Fibroblast of lung (primary cell): ENCODE measurements at regions not wholly inside any gene's neighbourhood (a gene's known extent, or its start where the extent isn't known, plus 50 kb on each side); places are given as distances from the start of the nearest gene placed in this dataset.

Source experiments
- DNase-seq, 2 donors: peaks; one replicate each; pipeline versions ENCODE4 v3.0.0 to v3.0.0-alpha.2; 2010; ENCODE audit warnings: low read depth in 2 of 2
- H2AFZ ChIP-seq: 2 replicates; pipeline ENCODE4 v1.5.1; 2012; ENCODE audit warnings: low read length, control low read depth, inconsistent platforms
- H3K27ac ChIP-seq: 2 replicates; pipeline ENCODE4 v1.5.1; 2011; ENCODE audit warnings: low read length, control low read depth; ENCODE audit not compliant: insufficient read depth
- H3K27me3 ChIP-seq: 2 replicates; pipeline ENCODE4 v1.5.1; 2011; ENCODE audit warnings: mild to moderate bottlenecking, low read length; ENCODE audit not compliant: control insufficient read depth, insufficient read depth
- H3K36me3 ChIP-seq: 2 replicates; pipeline ENCODE4 v1.5.1; 2011; ENCODE audit warnings: low read length; ENCODE audit not compliant: control insufficient read depth, insufficient read depth
- H3K4me1 ChIP-seq: 2 replicates; pipeline ENCODE4 v1.5.1; 2011; ENCODE audit warnings: low read length; ENCODE audit not compliant: control insufficient read depth, insufficient read depth; ENCODE audit errors: extremely low read depth
- H3K4me2 ChIP-seq: 2 replicates; pipeline ENCODE4 v1.5.1; 2011; ENCODE audit warnings: low read length, control low read depth; ENCODE audit not compliant: insufficient read depth; ENCODE audit errors: extremely low read depth
- H3K4me3 ChIP-seq, 4 experiments: fragments of 200-600 bp in 1 of 4; sonication (generic) in 1 of 4; replicated peaks in 1 of 4; 2 replicates each; pipeline ENCODE4 v1.5.1; 2011 to 2016; ENCODE audit warnings: low read length in 4 of 4, low read depth in 3 of 4, mild to moderate bottlenecking in 3 of 4, control low read depth in 2 of 4, inconsistent platforms in 1 of 4, mixed read lengths in 1 of 4; ENCODE audit not compliant: insufficient read depth in 1 of 4; ENCODE audit errors: control extremely low read depth in 1 of 4
- H3K79me2 ChIP-seq: 2 replicates; pipeline ENCODE4 v1.5.1; 2012; ENCODE audit warnings: mild to moderate bottlenecking, low read length, inconsistent platforms; ENCODE audit not compliant: control insufficient read depth, insufficient read depth
- H3K9ac ChIP-seq: 2 replicates; pipeline ENCODE4 v1.5.1; 2011; ENCODE audit warnings: mild to moderate bottlenecking, low read length, control low read depth; ENCODE audit not compliant: insufficient read depth
- H3K9me3 ChIP-seq: 2 replicates; pipeline ENCODE4 v1.5.1; 2012; ENCODE audit warnings: low read depth, low read length; ENCODE audit not compliant: control insufficient read depth, insufficient read depth
- H4K20me1 ChIP-seq: 2 replicates; pipeline ENCODE4 v1.5.1; 2011; ENCODE audit warnings: low read length; ENCODE audit not compliant: control insufficient read depth, insufficient read depth; ENCODE audit errors: extremely low read depth
- EZH2 ChIP-seq: IDR thresholded peaks from 2 replicates; pipeline ENCODE4 v1.5.1; 2012; ENCODE audit warnings: low read length, control low read depth, mild to moderate bottlenecking; ENCODE audit errors: missing control alignments
- TF ChIP-seq, protein P1 (sequence below), 2 donors: IDR thresholded peaks in 1 of 2; conservative IDR thresholded peaks in 1 of 2; 1 replicate in 1 of 2; 2 replicates in 1 of 2; pipeline ENCODE4 v1.5.1; 2011 to 2012; ENCODE audit warnings: low read length in 2 of 2, control low read depth in 1 of 2, inconsistent platforms in 1 of 2, low read depth in 1 of 2, mild to moderate bottlenecking in 1 of 2

- no peak for TF ChIP-seq EZH2
- TF ChIP-seq, protein P1, sequence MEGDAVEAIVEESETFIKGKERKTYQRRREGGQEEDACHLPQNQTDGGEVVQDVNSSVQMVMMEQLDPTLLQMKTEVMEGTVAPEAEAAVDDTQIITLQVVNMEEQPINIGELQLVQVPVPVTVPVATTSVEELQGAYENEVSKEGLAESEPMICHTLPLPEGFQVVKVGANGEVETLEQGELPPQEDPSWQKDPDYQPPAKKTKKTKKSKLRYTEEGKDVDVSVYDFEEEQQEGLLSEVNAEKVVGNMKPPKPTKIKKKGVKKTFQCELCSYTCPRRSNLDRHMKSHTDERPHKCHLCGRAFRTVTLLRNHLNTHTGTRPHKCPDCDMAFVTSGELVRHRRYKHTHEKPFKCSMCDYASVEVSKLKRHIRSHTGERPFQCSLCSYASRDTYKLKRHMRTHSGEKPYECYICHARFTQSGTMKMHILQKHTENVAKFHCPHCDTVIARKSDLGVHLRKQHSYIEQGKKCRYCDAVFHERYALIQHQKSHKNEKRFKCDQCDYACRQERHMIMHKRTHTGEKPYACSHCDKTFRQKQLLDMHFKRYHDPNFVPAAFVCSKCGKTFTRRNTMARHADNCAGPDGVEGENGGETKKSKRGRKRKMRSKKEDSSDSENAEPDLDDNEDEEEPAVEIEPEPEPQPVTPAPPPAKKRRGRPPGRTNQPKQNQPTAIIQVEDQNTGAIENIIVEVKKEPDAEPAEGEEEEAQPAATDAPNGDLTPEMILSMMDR (conservative IDR thresholded peaks at IDR 0.05 in 1 of 2, IDR thresholded peaks at IDR 0.05 in 1 of 2; ENCODE audit: low read depth in 1 of 2, low read length in 2 of 2), result no peak
Measured at GRCh38 chr4:133823177-133823576, 378.4 kb downstream of the PABPC4L start.

GRCh38 chr4:133812954-133813353 is 388.6 kb downstream of the PABPC4L start:
- Histone ChIP-seq H3K79me2 (no peaks in the 10 kb centered on the region), H3K4me2 (no peak overlapping the region), H3K9ac (no peak overlapping the region), H3K4me3 (no peak overlapping the region), H3K27me3 (no peaks in the 10 kb centered on the region), H3K4me1 (no peaks in the 10 kb centered on the region), H3K36me3 (no peaks in the 10 kb centered on the region), H4K20me1 (no peaks in the 10 kb centered on the region), H2AFZ (no peak overlapping the region), H3K27ac (no peak overlapping the region), H3K9me3 (no peaks in the 10 kb centered on the region)
- DNase-seq, result no peak
- TF ChIP-seq, protein P1 (conservative IDR thresholded peaks at IDR 0.05 in 1 of 2, IDR thresholded peaks at IDR 0.05 in 1 of 2; ENCODE audit: low read depth in 1 of 2, low read length in 2 of 2), result no peak

More at GRCh38 chr4:133823177-133823576, 378.4 kb downstream of the PABPC4L start:
- Histone ChIP-seq H3K9me3 (no peaks in the 10 kb centered on the region), H3K4me1 (no peaks in the 10 kb centered on the region), H3K27ac (no peak overlapping the region), H3K4me2 (no peak overlapping the region), H3K9ac (no peak overlapping the region), H3K27me3 (no peaks in the 10 kb centered on the region), H3K79me2 (no peaks in the 10 kb centered on the region), H4K20me1 (no peaks in the 10 kb centered on the region), H2AFZ (no peak overlapping the region), H3K4me3 (no peak overlapping the region), H3K36me3 (no peaks in the 10 kb centered on the region)
- DNase-seq, result no peak

- TF ChIP-seq, protein P1 (conservative IDR thresholded peaks at IDR 0.05 in 1 of 2, IDR thresholded peaks at IDR 0.05 in 1 of 2; ENCODE audit: low read depth in 1 of 2, low read length in 2 of 2), result no peak
- no peak for TF ChIP-seq EZH2
- no peaks in the 10 kb centered on the region for H3K27me3 ChIP-seq
- no peak overlapping the region for H2AFZ ChIP-seq
- H4K20me1 ChIP-seq, result no peaks in the 10 kb centered on the region
- no peak overlapping the region for H3K9ac ChIP-seq
- H3K27ac ChIP-seq, result no peak overlapping the region
- H3K79me2 ChIP-seq, result no peaks in the 10 kb centered on the region
- no peaks in the 10 kb centered on the region for H3K9me3 ChIP-seq
- no peaks in the 10 kb centered on the region for H3K4me1 ChIP-seq
- no peak overlapping the region for H3K4me3 ChIP-seq
- H3K36me3 ChIP-seq, result no peaks in the 10 kb centered on the region
- no peak overlapping the region for H3K4me2 ChIP-seq
- DNase-seq, result no peak
Measured at GRCh38 chr4:133812236-133812635, 389.4 kb downstream of the PABPC4L start.
